Mammary epithelial cell (primary cell): ENCODE measurements at regions not wholly inside any gene's neighbourhood (a gene's known extent, or its start where the extent isn't known, plus 50 kb on each side); places are given as distances from the start of the nearest gene placed in this dataset.

Source experiments
- EZH2 ChIP-seq: IDR thresholded peaks from 2 replicates; pipeline ENCODE4 v1.6.1; 2012; ENCODE audit warnings: low read length, inconsistent platforms, borderline replicate concordance
- TF ChIP-seq, protein P1 (sequence below), 2 donors: IDR thresholded peaks in 1 of 2; conservative IDR thresholded peaks in 1 of 2; 2 replicates each; pipeline ENCODE4 v1.5.1; 2011 to 2012; ENCODE audit warnings: inconsistent platforms in 2 of 2, low read length in 2 of 2, mild to moderate bottlenecking in 2 of 2, control low read depth in 1 of 2, low read depth in 1 of 2; ENCODE audit not compliant: insufficient read depth in 1 of 2; ENCODE audit errors: extremely low read depth in 1 of 2

DNA sequence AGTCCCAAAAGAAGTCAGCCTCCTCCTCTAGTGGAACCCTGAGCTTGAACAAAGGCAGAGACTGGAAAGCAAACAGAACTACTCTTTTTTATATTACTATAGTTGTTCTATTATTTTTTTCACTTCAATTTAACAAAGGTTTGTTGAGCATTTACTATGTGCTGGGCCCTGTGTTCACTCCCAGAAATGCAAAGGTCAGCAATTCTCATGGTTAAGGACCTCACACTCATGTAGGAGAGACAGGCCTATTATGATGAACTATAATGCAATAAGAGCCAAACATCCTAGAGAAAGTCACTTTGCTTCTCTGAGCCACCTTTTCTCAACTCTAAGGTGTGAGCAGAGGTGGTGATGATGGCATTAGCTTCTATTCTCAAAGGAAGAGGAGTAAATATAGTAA lies 82.1 kb upstream of the ARHGEF3 start:
- TF ChIP-seq, protein P1, sequence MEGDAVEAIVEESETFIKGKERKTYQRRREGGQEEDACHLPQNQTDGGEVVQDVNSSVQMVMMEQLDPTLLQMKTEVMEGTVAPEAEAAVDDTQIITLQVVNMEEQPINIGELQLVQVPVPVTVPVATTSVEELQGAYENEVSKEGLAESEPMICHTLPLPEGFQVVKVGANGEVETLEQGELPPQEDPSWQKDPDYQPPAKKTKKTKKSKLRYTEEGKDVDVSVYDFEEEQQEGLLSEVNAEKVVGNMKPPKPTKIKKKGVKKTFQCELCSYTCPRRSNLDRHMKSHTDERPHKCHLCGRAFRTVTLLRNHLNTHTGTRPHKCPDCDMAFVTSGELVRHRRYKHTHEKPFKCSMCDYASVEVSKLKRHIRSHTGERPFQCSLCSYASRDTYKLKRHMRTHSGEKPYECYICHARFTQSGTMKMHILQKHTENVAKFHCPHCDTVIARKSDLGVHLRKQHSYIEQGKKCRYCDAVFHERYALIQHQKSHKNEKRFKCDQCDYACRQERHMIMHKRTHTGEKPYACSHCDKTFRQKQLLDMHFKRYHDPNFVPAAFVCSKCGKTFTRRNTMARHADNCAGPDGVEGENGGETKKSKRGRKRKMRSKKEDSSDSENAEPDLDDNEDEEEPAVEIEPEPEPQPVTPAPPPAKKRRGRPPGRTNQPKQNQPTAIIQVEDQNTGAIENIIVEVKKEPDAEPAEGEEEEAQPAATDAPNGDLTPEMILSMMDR (conservative IDR thresholded peaks at IDR 0.05 in 1 of 2, IDR thresholded peaks at IDR 0.05 in 1 of 2; ENCODE audit: extremely low read depth in 1 of 2, insufficient read depth in 1 of 2, low read depth in 1 of 2, low read length in 2 of 2) = no peak
- no peak for TF ChIP-seq EZH2
